ENCODE measurements at regions not wholly inside any gene's neighbourhood (a gene's known extent, or its start where the extent isn't known, plus 50 kb on each side); places are given as distances from the start of the nearest gene placed in this dataset.

DNA sequence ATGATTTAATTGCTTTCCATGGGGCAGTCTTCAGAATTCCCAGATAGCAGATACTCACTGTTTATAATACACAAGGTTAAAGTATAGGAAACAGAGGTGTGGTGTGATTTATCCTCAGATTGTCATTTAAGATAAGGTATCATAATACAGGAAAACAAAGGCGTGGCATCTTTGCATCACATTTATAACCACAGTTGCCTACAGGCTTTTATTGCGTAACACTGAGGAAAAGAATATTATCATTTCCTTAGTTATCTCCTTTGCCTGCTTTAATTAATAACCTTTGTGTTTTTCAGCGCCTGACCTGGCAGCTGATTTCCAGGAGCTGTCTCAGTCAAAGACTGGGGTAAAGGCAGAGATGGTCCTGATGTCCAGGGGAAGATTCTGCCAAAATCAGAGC, 68.8 kb downstream of the SSX7 start:
- Histone ChIP-seq H3K27me3 (ENCODE audit: low read depth, low read length) (no peaks in the 10 kb centered on the region), H2AFZ (ENCODE audit: low read depth, low read length) (no peak overlapping the region), H3K4me3 (ENCODE audit: low read length) (no peak overlapping the region), H3K9me3 (ENCODE audit: insufficient read depth, low read length) (no peaks in the 10 kb centered on the region), H4K20me1 (ENCODE audit: insufficient read depth, low read length) (no peaks in the 10 kb centered on the region), H3K36me3 (replicated peaks; ENCODE audit: low read depth, low read length) (no peaks in the 10 kb centered on the region), H3K4me1 (ENCODE audit: low read length) (no peaks in the 10 kb centered on the region), H3K79me2 (ENCODE audit: low read length) (no peaks in the 10 kb centered on the region), H3K4me2 (ENCODE audit: low read length) (no peak overlapping the region), H3K27ac (ENCODE audit: low read length) (no peak overlapping the region), H3K9ac (ENCODE audit: low read length) (no peak overlapping the region)
- TF ChIP-seq, protein P1, sequence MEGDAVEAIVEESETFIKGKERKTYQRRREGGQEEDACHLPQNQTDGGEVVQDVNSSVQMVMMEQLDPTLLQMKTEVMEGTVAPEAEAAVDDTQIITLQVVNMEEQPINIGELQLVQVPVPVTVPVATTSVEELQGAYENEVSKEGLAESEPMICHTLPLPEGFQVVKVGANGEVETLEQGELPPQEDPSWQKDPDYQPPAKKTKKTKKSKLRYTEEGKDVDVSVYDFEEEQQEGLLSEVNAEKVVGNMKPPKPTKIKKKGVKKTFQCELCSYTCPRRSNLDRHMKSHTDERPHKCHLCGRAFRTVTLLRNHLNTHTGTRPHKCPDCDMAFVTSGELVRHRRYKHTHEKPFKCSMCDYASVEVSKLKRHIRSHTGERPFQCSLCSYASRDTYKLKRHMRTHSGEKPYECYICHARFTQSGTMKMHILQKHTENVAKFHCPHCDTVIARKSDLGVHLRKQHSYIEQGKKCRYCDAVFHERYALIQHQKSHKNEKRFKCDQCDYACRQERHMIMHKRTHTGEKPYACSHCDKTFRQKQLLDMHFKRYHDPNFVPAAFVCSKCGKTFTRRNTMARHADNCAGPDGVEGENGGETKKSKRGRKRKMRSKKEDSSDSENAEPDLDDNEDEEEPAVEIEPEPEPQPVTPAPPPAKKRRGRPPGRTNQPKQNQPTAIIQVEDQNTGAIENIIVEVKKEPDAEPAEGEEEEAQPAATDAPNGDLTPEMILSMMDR (IDR thresholded peaks at IDR 0.05; ENCODE audit: low read depth, low read length), result no peak
- TF ChIP-seq EZH2phosphoT487 (IDR thresholded peaks at IDR 0.05; ENCODE audit: low read depth), result no peak

DNA sequence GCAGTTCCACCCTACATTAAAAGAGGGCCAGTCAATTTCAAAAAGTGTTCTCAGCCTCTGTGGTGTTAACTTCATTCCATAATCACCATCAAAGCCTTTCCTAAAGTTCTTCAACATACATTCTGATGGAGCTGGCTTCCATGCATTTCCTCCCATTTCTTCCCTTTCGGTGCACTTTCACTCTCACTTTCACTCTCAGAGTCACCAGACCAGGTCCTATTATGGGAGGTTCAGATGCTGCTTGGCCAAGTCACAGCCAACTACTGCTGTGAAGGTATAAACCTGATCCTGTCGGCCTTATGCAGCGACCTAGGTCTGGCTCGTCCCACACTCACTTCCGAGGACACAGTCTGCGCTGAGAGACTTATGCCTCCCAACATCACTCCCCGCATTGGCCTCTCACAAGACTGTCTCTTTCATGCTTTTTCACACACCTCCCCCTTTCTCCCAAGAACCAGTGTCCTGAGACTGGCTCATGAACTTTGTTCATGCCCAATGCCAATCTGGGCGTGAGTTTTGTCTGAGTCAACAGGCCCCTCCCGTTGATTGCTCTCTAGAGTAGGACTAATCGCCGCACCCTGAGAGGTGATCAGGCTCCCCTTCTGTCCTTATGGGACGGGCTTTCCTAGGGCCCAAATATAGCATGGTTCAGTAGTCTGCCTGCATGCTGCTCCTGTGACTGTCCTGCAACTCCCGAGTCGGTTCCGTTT, 60.8 kb upstream of the XAGE1B start:
- no peak overlapping the region for H2AFZ ChIP-seq (ENCODE audit: low read depth, low read length)
- no peaks in the 10 kb centered on the region for H4K20me1 ChIP-seq (ENCODE audit: insufficient read depth, low read length)
- no peaks in the 10 kb centered on the region for H3K79me2 ChIP-seq (ENCODE audit: low read length)
- TF ChIP-seq EZH2phosphoT487 (IDR thresholded peaks at IDR 0.05; ENCODE audit: low read depth), result no peak
- TF ChIP-seq, protein P1 (IDR thresholded peaks at IDR 0.05; ENCODE audit: low read depth, low read length), result no peak
- no peak overlapping the region for H3K9ac ChIP-seq (ENCODE audit: low read length)
- no peak overlapping the region for H3K4me3 ChIP-seq (ENCODE audit: low read length)
- no peak overlapping the region for H3K4me2 ChIP-seq (ENCODE audit: low read length)
- no peaks in the 10 kb centered on the region for H3K36me3 ChIP-seq (replicated peaks; ENCODE audit: low read depth, low read length)
- no peaks in the 10 kb centered on the region for H3K9me3 ChIP-seq (ENCODE audit: insufficient read depth, low read length)
- no peak overlapping the region for H3K27ac ChIP-seq (ENCODE audit: low read length)
- no peaks in the 10 kb centered on the region for H3K27me3 ChIP-seq (ENCODE audit: low read depth, low read length)
- no peaks in the 10 kb centered on the region for H3K4me1 ChIP-seq (ENCODE audit: low read length)

DNA sequence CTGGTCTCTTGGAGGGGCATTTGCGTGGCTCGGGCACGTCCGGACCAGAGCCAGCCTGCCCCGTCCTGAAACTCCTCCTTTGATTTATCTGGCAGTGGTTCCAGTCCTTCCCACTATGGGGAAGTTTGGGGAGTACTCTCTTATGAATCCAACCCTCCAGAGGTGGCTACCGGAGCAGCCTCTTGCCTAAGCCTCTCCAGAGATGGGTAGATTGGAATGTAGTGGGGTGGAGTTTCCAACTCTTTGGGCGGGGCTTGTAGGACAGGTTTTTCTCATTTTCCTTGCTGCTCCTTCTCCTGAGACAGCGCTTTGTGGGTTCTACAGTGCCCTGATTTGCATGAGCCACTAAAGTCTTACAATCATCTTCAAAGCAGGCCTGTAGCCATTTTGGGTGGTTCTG, 60.1 kb upstream of the XAGE1B start:
- no peaks in the 10 kb centered on the region for H3K9me3 ChIP-seq (ENCODE audit: insufficient read depth, low read length)
- H3K4me1 ChIP-seq (ENCODE audit: low read length), result no peaks in the 10 kb centered on the region
- H3K4me3 ChIP-seq (ENCODE audit: low read length), result no peak overlapping the region
- H3K79me2 ChIP-seq (ENCODE audit: low read length), result no peaks in the 10 kb centered on the region
- no peak overlapping the region for H3K9ac ChIP-seq (ENCODE audit: low read length)
- TF ChIP-seq, protein P1 (IDR thresholded peaks at IDR 0.05; ENCODE audit: low read depth, low read length), result no peak
- no peak for TF ChIP-seq EZH2phosphoT487 (IDR thresholded peaks at IDR 0.05; ENCODE audit: low read depth)
- no peak overlapping the region for H3K4me2 ChIP-seq (ENCODE audit: low read length)
- no peaks in the 10 kb centered on the region for H4K20me1 ChIP-seq (ENCODE audit: insufficient read depth, low read length)
- H3K27ac ChIP-seq (ENCODE audit: low read length), result no peak overlapping the region
- no peaks in the 10 kb centered on the region for H3K36me3 ChIP-seq (replicated peaks; ENCODE audit: low read depth, low read length)
- no peaks in the 10 kb centered on the region for H3K27me3 ChIP-seq (ENCODE audit: low read depth, low read length)
- H2AFZ ChIP-seq (ENCODE audit: low read depth, low read length), result no peak overlapping the region

DNA sequence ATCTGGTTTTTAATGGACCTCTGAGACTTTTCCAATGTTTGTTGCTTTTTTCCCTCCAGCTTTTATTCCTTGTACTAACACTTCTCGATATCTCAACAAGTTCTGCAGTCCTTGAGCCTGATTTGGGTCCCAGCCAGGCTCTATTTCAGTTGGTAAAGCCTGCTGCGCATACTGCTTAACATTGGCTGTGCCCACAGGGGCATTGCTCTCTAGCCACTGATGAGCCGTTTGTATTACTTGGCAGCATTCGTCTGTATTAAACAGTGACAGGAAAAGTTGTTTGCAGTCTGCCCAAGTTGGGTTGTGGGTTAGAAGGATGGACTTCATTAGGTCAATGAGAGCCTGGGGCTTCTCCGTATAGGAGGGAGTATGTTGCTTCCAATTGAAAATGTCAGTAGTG, 59.6 kb upstream of the XAGE1B start:
- Histone ChIP-seq H3K9ac (ENCODE audit: low read length) (no peak overlapping the region), H3K4me2 (ENCODE audit: low read length) (no peak overlapping the region), H4K20me1 (ENCODE audit: insufficient read depth, low read length) (no peaks in the 10 kb centered on the region), H3K79me2 (ENCODE audit: low read length) (no peaks in the 10 kb centered on the region), H3K9me3 (ENCODE audit: insufficient read depth, low read length) (no peaks in the 10 kb centered on the region), H3K4me1 (ENCODE audit: low read length) (no peaks in the 10 kb centered on the region), H3K36me3 (replicated peaks; ENCODE audit: low read depth, low read length) (no peaks in the 10 kb centered on the region), H3K27ac (ENCODE audit: low read length) (no peak overlapping the region), H3K4me3 (ENCODE audit: low read length) (no peak overlapping the region), H2AFZ (ENCODE audit: low read depth, low read length) (no peak overlapping the region), H3K27me3 (ENCODE audit: low read depth, low read length) (no peaks in the 10 kb centered on the region)
- TF ChIP-seq EZH2phosphoT487 (IDR thresholded peaks at IDR 0.05; ENCODE audit: low read depth), result no peak
- TF ChIP-seq, protein P1 (IDR thresholded peaks at IDR 0.05; ENCODE audit: low read depth, low read length), result no peak

Data from OCI-LY3 (cell line).